HCT116 (cell line): ENCODE measurements at regions not wholly inside any gene's neighbourhood (a gene's known extent, or its start where the extent isn't known, plus 50 kb on each side); places are given as distances from the start of the nearest gene placed in this dataset.

ENCODE experiments used
- ATAC-seq: fragments of 200-7000 bp; cut with Tn5 transposase; 2 replicates; pipeline ENCODE4 v1.9.1; 2020; ENCODE audit warnings: mild to moderate bottlenecking, moderate library complexity
- BruUV-seq: library from RNA; stranded (reverse); fragments of 400-500 nt; replicated peaks from 2 replicates; lab custom pipeline; 2021; lab: Mats Ljungman, UMichigan
- CTCF ChIA-PET: fragments of 300-600 bp; sonication (Branson Sonifier 250); formaldehyde crosslinking; loops from one replicate; lab custom pipeline; 2021; ENCODE audit warnings: antibody characterized with exemption; lab: Charles Lee
- POLR2A ChIA-PET: fragments of 300-600, 350-600 bp; sonication (Branson Sonifier 250); formaldehyde crosslinking; loops from one replicate; lab custom pipeline; 2021; ENCODE audit warnings: antibody characterized with exemption; lab: Charles Lee
- RAD21 ChIA-PET, 2 experiments: fragments of 300-600 bp; sonication (Branson Sonifier 250); formaldehyde crosslinking; loops; one replicate each; lab custom pipeline; 2023; ENCODE audit warnings: low total read pairs in 2 of 2; ENCODE audit not compliant: uncharacterized antibody in 2 of 2, unreplicated experiment in 2 of 2, low non-redundant PET in 1 of 2; lab: Charles Lee
- DNase-seq: peaks from one replicate; pipeline ENCODE4 v3.0.0-alpha.2; 2010; ENCODE audit warnings: low read depth, low spot score
- H2AFZ ChIP-seq: fragments of 200-600 bp; shearing (Covaris generic), sonication (generic); 2 replicates; pipeline ENCODE4 v1.6.1; 2017; ENCODE audit warnings: low read depth, mixed run types, mixed read lengths, antibody characterized with exemption, low read length; ENCODE audit not compliant: poor library complexity, severe bottlenecking
- H3K27ac ChIP-seq: 2 replicates; pipeline ENCODE4 v1.5.1; 2012; ENCODE audit warnings: low read depth, low read length
- H3K27me3 ChIP-seq: fragments of 200-600 bp; sonication (generic); 2 replicates; pipeline ENCODE4 v1.6.1; 2016; ENCODE audit warnings: mixed run types, low read length, mixed read lengths; ENCODE audit not compliant: insufficient read depth
- H3K36me3 ChIP-seq, 2 experiments: fragments of 200-500 bp in 1 of 2; fragments of 200-600 bp in 1 of 2; sonication (Bioruptor generic) in 1 of 2; sonication (generic) in 1 of 2; 2 replicates each; pipeline versions ENCODE4 v1.5.1 to v1.6.1; 2014 to 2016; ENCODE audit warnings: low read length in 2 of 2, inconsistent platforms in 1 of 2, mixed read lengths in 1 of 2, mixed run types in 1 of 2; ENCODE audit not compliant: insufficient read depth in 2 of 2, control insufficient read depth in 1 of 2
- H3K4me1 ChIP-seq, 2 experiments: fragments of 200-600 bp in 1 of 2; sonication (generic) in 1 of 2; 2 replicates each; pipeline versions ENCODE4 v1.5.1 to v1.6.1; 2012 to 2017; ENCODE audit warnings: low read length in 2 of 2, inconsistent platforms in 1 of 2, mild to moderate bottlenecking in 1 of 2, mixed read lengths in 1 of 2, mixed run types in 1 of 2, moderate library complexity in 1 of 2; ENCODE audit not compliant: insufficient read depth in 2 of 2, control insufficient read depth in 1 of 2
- H3K4me2 ChIP-seq: fragments of 200-600 bp; sonication (generic); 2 replicates; pipeline ENCODE4 v1.6.1; 2017; ENCODE audit warnings: mixed run types, low read length, mixed read lengths
- H3K4me3 ChIP-seq, 2 experiments: fragments of 200-600 bp in 1 of 2; sonication (generic) in 1 of 2; replicated peaks in 1 of 2; 2 replicates each; pipeline ENCODE4 v1.5.1; 2011 to 2016; ENCODE audit warnings: low read length in 2 of 2, control low read depth in 1 of 2, low read depth in 1 of 2, mild to moderate bottlenecking in 1 of 2, mixed read lengths in 1 of 2, mixed run types in 1 of 2
- H3K79me2 ChIP-seq: fragments of 200-600 bp; sonication (generic); 2 replicates; pipeline ENCODE4 v1.6.1; 2017; ENCODE audit warnings: mild to moderate bottlenecking, mixed run types, low read length, moderate library complexity, mixed read lengths; ENCODE audit not compliant: insufficient read depth
- H3K9ac ChIP-seq: fragments of 200-600 bp; sonication (generic); 2 replicates; pipeline ENCODE4 v1.6.1; 2016; ENCODE audit warnings: low read length, mixed read lengths
- H3K9me2 ChIP-seq: fragments of 200-600 bp; sonication (generic), shearing (Covaris generic); 2 replicates; pipeline ENCODE4 v1.6.1; 2017; ENCODE audit warnings: mixed run types, mild to moderate bottlenecking, moderate library complexity; ENCODE audit not compliant: insufficient read depth
- H3K9me3 ChIP-seq, 2 experiments: fragments of 200-500 bp in 1 of 2; fragments of 200-600 bp in 1 of 2; sonication (Bioruptor generic) in 1 of 2; sonication (generic) in 1 of 2; 2 replicates each; pipeline ENCODE4 v1.6.1; 2014 to 2017; ENCODE audit warnings: low read length in 2 of 2, mixed read lengths in 2 of 2, inconsistent platforms in 1 of 2, low read depth in 1 of 2, mild to moderate bottlenecking in 1 of 2, mixed run types in 1 of 2, moderate library complexity in 1 of 2; ENCODE audit not compliant: control insufficient read depth in 1 of 2, insufficient read depth in 1 of 2
- H4K20me1 ChIP-seq: fragments of 200-600 bp; sonication (generic), shearing (Covaris generic); 2 replicates; pipeline ENCODE4 v1.6.1; 2017; ENCODE audit warnings: mixed run types, mild to moderate bottlenecking, moderate library complexity; ENCODE audit not compliant: insufficient read depth
- ATF3 ChIP-seq: IDR thresholded peaks from 2 replicates; pipeline ENCODE4 v1.6.1; 2012
- CBX3 ChIP-seq: IDR thresholded peaks from 2 replicates; pipeline ENCODE4 v1.6.1; 2012; ENCODE audit warnings: low read depth
- CTCF ChIP-seq, 3 experiments: fragments of 200-600 bp in 1 of 3; sonication (generic) in 1 of 3; IDR thresholded peaks in 2 of 3; conservative IDR thresholded peaks in 1 of 3; 2 replicates each; pipeline ENCODE4 v1.5.1; 2012 to 2017; ENCODE audit warnings: low read depth in 2 of 3, low read length in 2 of 3, antibody characterized with exemption in 1 of 3, borderline replicate concordance in 1 of 3, control low read depth in 1 of 3, mild to moderate bottlenecking in 1 of 3, mixed read lengths in 1 of 3, mixed run types in 1 of 3, moderate library complexity in 1 of 3; ENCODE audit not compliant: insufficient read depth in 1 of 3
- JUND ChIP-seq: IDR thresholded peaks from 2 replicates; pipeline ENCODE4 v1.6.1; 2012
- MAX ChIP-seq: IDR thresholded peaks from 2 replicates; pipeline ENCODE4 v1.6.1; 2012
- POLR2A ChIP-seq: IDR thresholded peaks from 2 replicates; pipeline ENCODE4 v1.7.0; 2011; ENCODE audit warnings: borderline replicate concordance; ENCODE audit not compliant: insufficient read depth, insufficient read length; ENCODE audit errors: extremely low read depth
- POLR2AphosphoS5 ChIP-seq: IDR thresholded peaks from 2 replicates; pipeline ENCODE4 v1.6.1; 2011; ENCODE audit warnings: mild to moderate bottlenecking, low read depth, low read length, moderate library complexity
- RAD21 ChIP-seq: IDR thresholded peaks from 2 replicates; pipeline ENCODE4 v1.6.1; 2012; ENCODE audit warnings: low read depth, mild to moderate bottlenecking
- REST ChIP-seq: IDR thresholded peaks from 2 replicates; pipeline ENCODE4 v1.6.1; 2012; ENCODE audit warnings: low read depth
- SP1 ChIP-seq: IDR thresholded peaks from 2 replicates; pipeline ENCODE4 v1.6.1; 2012; ENCODE audit warnings: low read depth
- SRF ChIP-seq: IDR thresholded peaks from 2 replicates; pipeline ENCODE4 v1.6.1; 2012; ENCODE audit warnings: low read depth
- YY1 ChIP-seq: IDR thresholded peaks from 2 replicates; pipeline ENCODE4 v1.6.1; 2011; ENCODE audit warnings: low read length, low read depth, moderate library complexity, mild to moderate bottlenecking; ENCODE audit not compliant: insufficient replicate concordance; ENCODE audit errors: extremely low read depth
- ZFX ChIP-seq: fragments of 450-650 bp; IDR thresholded peaks from 2 replicates; pipeline ENCODE4 v1.6.1; 2017
- intact Hi-C: fragments of 100-400 bp; cut with micrococcal nuclease; formaldehyde crosslinking; loops from 2 replicates; pipeline ENCODE4 v1.10.0; 2022

- DNase-seq, result no peak
- no peak overlapping the region for H2AFZ ChIP-seq
- no peaks in the 10 kb centered on the region for H4K20me1 ChIP-seq
- TF ChIP-seq CTCF (IDR thresholded peaks at IDR 0.05 in 2 of 3, conservative IDR thresholded peaks at IDR 0.05 in 1 of 3; ENCODE audit: borderline replicate concordance in 1 of 3, insufficient read depth in 1 of 3, low read depth in 2 of 3, low read length in 2 of 3) (no peak), JUND (no peak), POLR2AphosphoS5 (no peak), RAD21 (no peak), POLR2A (no peak), SRF (no peak), REST (no peak), CBX3 (no peak), YY1 (no peak), SP1 (no peak), ZFX (no peak), ATF3 (no peak), MAX (no peak)
- ChIA-PET RAD21 (no interaction called here), CTCF (no interaction called here), POLR2A (no interaction called here)
- no peak overlapping the region for H3K4me3 ChIP-seq
- H3K4me2 ChIP-seq, result no peak overlapping the region
- H3K27ac ChIP-seq, result no peak overlapping the region
- no peaks in the 10 kb centered on the region for H3K27me3 ChIP-seq
- H3K79me2 ChIP-seq, result no peaks in the 10 kb centered on the region
- no peaks in the 10 kb centered on the region for H3K4me1 ChIP-seq
- H3K9ac ChIP-seq, result no peak overlapping the region
- intact Hi-C loops, result no loop called here
- H3K9me2 ChIP-seq, result no peaks in the 10 kb centered on the region
- H3K36me3 ChIP-seq, result no peaks in the 10 kb centered on the region
- ATAC-seq, result no peak
- H3K9me3 ChIP-seq, result no peaks in the 10 kb centered on the region
- no TSS peak for BruUV-seq
These were observed 125.6 kb upstream of the GMNC start for GRCh38 chr3:190988102-190988501.
